A549 (cell line): ENCODE measurements at regions not wholly inside any gene's neighbourhood (a gene's known extent, or its start where the extent isn't known, plus 50 kb on each side); places are given as distances from the start of the nearest gene placed in this dataset.

Experiments used
- ATAC-seq, 2 experiments: fragments of 200-7000 bp in 1 of 2; fragments of >200 bp in 1 of 2; cut with Nextera tagmentation in 1 of 2; cut with Tn5 transposase in 1 of 2; 3 replicates each; pipeline versions ENCODE4 v1.8.0 to v1.9.1; 2018 to 2020; ENCODE audit warnings: mild to moderate bottlenecking in 1 of 2, moderate library complexity in 1 of 2
- CTCF ChIA-PET: fragments of 300-600 bp; sonication (Branson Sonifier 250); formaldehyde crosslinking; extraction: SDS; loops from one replicate; lab custom pipeline; 2021; ENCODE audit warnings: antibody characterized with exemption, inconsistent platforms; lab: Yijun Ruan, JAX
- POLR2A ChIA-PET: fragments of 350-600 bp; formaldehyde crosslinking; extraction: SDS; loops from one replicate; lab custom pipeline; 2021; ENCODE audit warnings: antibody characterized with exemption, inconsistent platforms; lab: Yijun Ruan, JAX
- DNase-seq, 2 experiments: peaks; one replicate each; pipeline versions ENCODE4 v3.0.0 to v3.0.0-alpha.2; 2011 to 2016; ENCODE audit warnings: low read depth in 1 of 2, low spot score in 1 of 2
- FAIRE-seq: peaks from 2 replicates; lab custom pipeline; 2011; peaks lifted over from hg19 to GRCh38; lab: Jason Lieb, UNC
- H3K27ac ChIP-seq, 2 experiments: fragments of >200 bp; sonication (Bioruptor Twin); formaldehyde crosslinking; 3 replicates each; pipeline ENCODE4 v1.5.1; 2016 to 2017
- H3K4me1 ChIP-seq: fragments of >200 bp; sonication (Bioruptor Twin); formaldehyde crosslinking; 3 replicates; pipeline ENCODE4 v1.6.1; 2016
- H3K4me2 ChIP-seq: fragments of >200 bp; sonication (Bioruptor Twin); formaldehyde crosslinking; 3 replicates; pipeline ENCODE4 v1.6.1; 2016
- H3K4me3 ChIP-seq: fragments of >200 bp; sonication (Bioruptor Twin); formaldehyde crosslinking; 3 replicates; pipeline ENCODE4 v1.5.1; 2016
- H3K9me3 ChIP-seq: fragments of >200 bp; sonication (Bioruptor Twin); formaldehyde crosslinking; 3 replicates; pipeline ENCODE4 v1.6.1; 2016
- BHLHE40 ChIP-seq: IDR thresholded peaks from 2 replicates; pipeline ENCODE4 v1.6.1; 2012; ENCODE audit warnings: low read depth, low read length, inconsistent platforms
- CBX2 ChIP-seq: fragments of 200-600 bp; sonication (generic); IDR thresholded peaks from 2 replicates; pipeline ENCODE4 v1.6.1; 2016; ENCODE audit warnings: low read depth, mild to moderate bottlenecking, borderline replicate concordance
- CHD2 ChIP-seq: fragments of 150-350 bp; IDR thresholded peaks from 2 replicates; pipeline ENCODE4 v1.6.1; 2014; ENCODE audit warnings: low read length; ENCODE audit not compliant: partially characterized antibody
- CHD4 ChIP-seq: fragments of 200-600 bp; sonication (generic); IDR thresholded peaks from 2 replicates; pipeline ENCODE4 v1.6.1; 2016; ENCODE audit warnings: antibody characterized with exemption, mild to moderate bottlenecking, borderline replicate concordance
- EP300 ChIP-seq, 2 experiments: fragments of >200 bp; sonication (Bioruptor Twin); formaldehyde crosslinking; IDR thresholded peaks; 2 replicates in 1 of 2; 3 replicates in 1 of 2; pipeline ENCODE4 v1.6.1; 2016 to 2017
- GATA3 ChIP-seq: IDR thresholded peaks from 2 replicates; pipeline ENCODE4 v1.6.1; 2012; ENCODE audit warnings: borderline replicate concordance
- HDAC2 ChIP-seq: fragments of 200-600 bp; sonication (generic); IDR thresholded peaks from 2 replicates; pipeline ENCODE4 v1.6.1; 2016
- HEYL ChIP-seq: fragments of 250-450 bp; sonication (Bioruptor Pico); IDR thresholded peaks from 2 replicates; pipeline ENCODE4 v1.8.0; 2021; ENCODE audit warnings: mild to moderate bottlenecking, moderate library complexity
- HOXB5 ChIP-seq: fragments of 250-450 bp; sonication (Bioruptor Pico); IDR thresholded peaks from 2 replicates; pipeline ENCODE4 v1.5.0; 2020; ENCODE audit warnings: mild to moderate bottlenecking, moderate library complexity
- KDM1A ChIP-seq: fragments of 200-600 bp; sonication (generic); IDR thresholded peaks from 2 replicates; pipeline ENCODE4 v1.6.1; 2016; ENCODE audit warnings: low read depth, mild to moderate bottlenecking
- MAFK ChIP-seq: fragments of 450-650 bp; IDR thresholded peaks from 2 replicates; pipeline ENCODE4 v1.6.1; 2014; ENCODE audit not compliant: partially characterized antibody
- MYC ChIP-seq: IDR thresholded peaks from 2 replicates; pipeline ENCODE4 v1.6.1; 2012; ENCODE audit warnings: mild to moderate bottlenecking, inconsistent platforms, low read length, improper control_type of control experiment, borderline replicate concordance
- NPAS2 ChIP-seq: fragments of 250-450 bp; sonication (Bioruptor Pico); IDR thresholded peaks from 2 replicates; pipeline ENCODE4 v1.8.0; 2022; ENCODE audit warnings: mild to moderate bottlenecking, moderate library complexity, borderline replicate concordance
- PHF8 ChIP-seq: fragments of 200-600 bp; sonication (generic); IDR thresholded peaks from 2 replicates; pipeline ENCODE4 v1.6.1; 2016; ENCODE audit warnings: low read depth, mild to moderate bottlenecking, antibody characterized with exemption, moderate library complexity, borderline replicate concordance
- POLR2A ChIP-seq: IDR thresholded peaks from 2 replicates; pipeline ENCODE4 v1.6.1; 2012; ENCODE audit warnings: mild to moderate bottlenecking, low read length
- RFX5 ChIP-seq: fragments of 450-650 bp; IDR thresholded peaks from 2 replicates; pipeline ENCODE4 v1.7.1; 2014; ENCODE audit warnings: antibody characterized with exemption, mild to moderate bottlenecking, moderate library complexity
- SMC3 ChIP-seq: fragments of >200 bp; sonication (Bioruptor Twin); formaldehyde crosslinking; IDR thresholded peaks from 3 replicates; pipeline ENCODE4 v1.6.1; 2018; ENCODE audit warnings: inconsistent platforms
- TFCP2L1 ChIP-seq: fragments of 250-450 bp; sonication (Bioruptor Pico); IDR thresholded peaks from 2 replicates; pipeline ENCODE4 v1.5.0; 2021; ENCODE audit warnings: mild to moderate bottlenecking
- WGBS: methylation state at CpG from one replicate; pipeline ENCODE4 v1.1.6; 2017; ENCODE audit errors: missing lambda C conversion rate; 5-methylcytosine and 5-hydroxymethylcytosine counted together
- TF ChIP-seq, protein P1 (sequence below): IDR thresholded peaks from 2 replicates; pipeline ENCODE4 v1.6.1; 2012
- TF ChIP-seq, protein P2 (sequence below): fragments of >200 bp; sonication (Bioruptor Twin); formaldehyde crosslinking; IDR thresholded peaks from 3 replicates; pipeline ENCODE4 v1.6.1; 2016
- TF ChIP-seq, protein P3 (sequence below): fragments of 250-450 bp; sonication (Bioruptor Pico); IDR thresholded peaks from 2 replicates; pipeline ENCODE4 v1.5.0; 2021; ENCODE audit warnings: mild to moderate bottlenecking, moderate library complexity, borderline replicate concordance
- TF ChIP-seq, protein P4 (sequence below): fragments of 450-650 bp; IDR thresholded peaks from 2 replicates; pipeline ENCODE4 v1.6.1; 2014; ENCODE audit warnings: antibody characterized with exemption

DNA sequence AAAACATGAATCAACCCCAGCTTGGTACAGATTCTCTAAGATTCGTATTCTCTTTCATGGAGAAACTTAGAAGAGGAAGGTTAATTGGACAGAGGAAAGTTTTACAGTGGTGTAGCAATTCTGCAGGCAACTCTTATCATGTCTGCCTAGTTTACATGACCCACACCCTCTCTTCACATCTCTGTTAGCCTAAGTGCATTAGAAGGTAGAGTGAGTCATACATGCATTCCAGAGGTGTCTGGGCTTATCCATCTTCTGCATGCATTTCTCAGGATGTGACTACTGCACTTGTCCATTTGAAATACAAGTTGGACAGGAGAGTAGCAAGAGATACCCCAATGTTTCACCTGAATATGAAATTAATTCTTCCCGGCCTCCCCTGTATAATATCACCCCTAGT is 578.4 kb upstream of the NCAM2 start (continued):
- TF ChIP-seq RFX5 (no peak), SMC3 (no peak)
- TF ChIP-seq, all 56 proteins: peak for 0

- Histone ChIP-seq H3K4me1 (no peaks in the 10 kb centered on the region), H3K4me2 (no peak overlapping the region), H3K4me3 (no peak overlapping the region), H3K27ac (no peak overlapping the region), H3K9me3 (no peaks in the 10 kb centered on the region)
- 3% methylated on average over 7 of the region's 7 CpGs for WGBS
- ATAC-seq (no peak), DNase-seq (no peak), FAIRE-seq (no peak)
- ChIA-PET CTCF (no interaction called here), POLR2A (no interaction called here)
- no peak for TF ChIP-seq HDAC2
- TF ChIP-seq RFX5: no peak
- no peak for TF ChIP-seq NPAS2 (CRISPR knock-in tag)
- no peak for TF ChIP-seq CHD2
- TF ChIP-seq, protein P1, sequence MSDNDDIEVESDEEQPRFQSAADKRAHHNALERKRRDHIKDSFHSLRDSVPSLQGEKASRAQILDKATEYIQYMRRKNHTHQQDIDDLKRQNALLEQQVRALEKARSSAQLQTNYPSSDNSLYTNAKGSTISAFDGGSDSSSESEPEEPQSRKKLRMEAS: no peak
- TF ChIP-seq GATA3: no peak
- TF ChIP-seq, protein P2, sequence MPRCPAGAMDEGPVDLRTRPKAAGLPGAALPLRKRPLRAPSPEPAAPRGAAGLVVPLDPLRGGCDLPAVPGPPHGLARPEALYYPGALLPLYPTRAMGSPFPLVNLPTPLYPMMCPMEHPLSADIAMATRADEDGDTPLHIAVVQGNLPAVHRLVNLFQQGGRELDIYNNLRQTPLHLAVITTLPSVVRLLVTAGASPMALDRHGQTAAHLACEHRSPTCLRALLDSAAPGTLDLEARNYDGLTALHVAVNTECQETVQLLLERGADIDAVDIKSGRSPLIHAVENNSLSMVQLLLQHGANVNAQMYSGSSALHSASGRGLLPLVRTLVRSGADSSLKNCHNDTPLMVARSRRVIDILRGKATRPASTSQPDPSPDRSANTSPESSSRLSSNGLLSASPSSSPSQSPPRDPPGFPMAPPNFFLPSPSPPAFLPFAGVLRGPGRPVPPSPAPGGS: no peak
- TF ChIP-seq, protein P3, sequence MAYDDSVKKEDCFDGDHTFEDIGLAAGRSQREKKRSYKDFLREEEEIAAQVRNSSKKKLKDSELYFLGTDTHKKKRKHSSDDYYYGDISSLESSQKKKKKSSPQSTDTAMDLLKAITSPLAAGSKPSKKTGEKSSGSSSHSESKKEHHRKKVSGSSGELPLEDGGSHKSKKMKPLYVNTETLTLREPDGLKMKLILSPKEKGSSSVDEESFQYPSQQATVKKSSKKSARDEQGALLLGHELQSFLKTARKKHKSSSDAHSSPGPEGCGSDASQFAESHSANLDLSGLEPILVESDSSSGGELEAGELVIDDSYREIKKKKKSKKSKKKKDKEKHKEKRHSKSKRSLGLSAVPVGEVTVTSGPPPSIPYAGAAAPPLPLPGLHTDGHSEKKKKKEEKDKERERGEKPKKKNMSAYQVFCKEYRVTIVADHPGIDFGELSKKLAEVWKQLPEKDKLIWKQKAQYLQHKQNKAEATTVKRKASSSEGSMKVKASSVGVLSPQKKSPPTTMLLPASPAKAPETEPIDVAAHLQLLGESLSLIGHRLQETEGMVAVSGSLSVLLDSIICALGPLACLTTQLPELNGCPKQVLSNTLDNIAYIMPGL (CRISPR knock-in tag): no peak
- TF ChIP-seq HEYL (CRISPR knock-in tag): no peak
- TF ChIP-seq POLR2A: no peak
- TF ChIP-seq HOXB5: no peak
- TF ChIP-seq PHF8: no peak
- no peak for TF ChIP-seq CBX2
- TF ChIP-seq MYC: no peak
- TF ChIP-seq CHD4: no peak
- no peak for TF ChIP-seq BHLHE40
- no peak for TF ChIP-seq KDM1A
- TF ChIP-seq TFCP2L1: no peak
- TF ChIP-seq, protein P4, sequence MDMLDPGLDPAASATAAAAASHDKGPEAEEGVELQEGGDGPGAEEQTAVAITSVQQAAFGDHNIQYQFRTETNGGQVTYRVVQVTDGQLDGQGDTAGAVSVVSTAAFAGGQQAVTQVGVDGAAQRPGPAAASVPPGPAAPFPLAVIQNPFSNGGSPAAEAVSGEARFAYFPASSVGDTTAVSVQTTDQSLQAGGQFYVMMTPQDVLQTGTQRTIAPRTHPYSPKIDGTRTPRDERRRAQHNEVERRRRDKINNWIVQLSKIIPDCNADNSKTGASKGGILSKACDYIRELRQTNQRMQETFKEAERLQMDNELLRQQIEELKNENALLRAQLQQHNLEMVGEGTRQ: no peak
Measured at GRCh38 chr21:20424943-20425342, 573.3 kb upstream of the NCAM2 start.

GRCh38 chr21:20425856-20426255 is 572.4 kb upstream of the NCAM2 start:
- 17% methylated on average over 8 of the region's 12 CpGs for WGBS
- Histone ChIP-seq H3K27ac (no peak overlapping the region), H3K4me1 (no peaks in the 10 kb centered on the region), H3K9me3 (no peaks in the 10 kb centered on the region), H3K4me2 (no peak overlapping the region)
- CTCF ChIA-PET: no interaction called here
- ATAC-seq: no peak
- POLR2A ChIA-PET: no interaction called here
- no peak for DNase-seq
- TF ChIP-seq MAFK (no peak), NPAS2 (CRISPR knock-in tag) (no peak), EP300 (IDR thresholded peaks at IDR 0.05) (no peak)
- TF ChIP-seq, all 56 proteins: peak for 0
- FAIRE-seq: no peak
- H3K4me3 ChIP-seq: no peak overlapping the region
